ENCODE measurements at regions not wholly inside any gene's neighbourhood (a gene's known extent, or its start where the extent isn't known, plus 50 kb on each side); places are given as distances from the start of the nearest gene placed in this dataset.
"Not testable (repeated sequence)": the region's sequence is repeated elsewhere in the genome, so short reads cannot be mapped to it uniquely, and the experiment has no call there.

DNA sequence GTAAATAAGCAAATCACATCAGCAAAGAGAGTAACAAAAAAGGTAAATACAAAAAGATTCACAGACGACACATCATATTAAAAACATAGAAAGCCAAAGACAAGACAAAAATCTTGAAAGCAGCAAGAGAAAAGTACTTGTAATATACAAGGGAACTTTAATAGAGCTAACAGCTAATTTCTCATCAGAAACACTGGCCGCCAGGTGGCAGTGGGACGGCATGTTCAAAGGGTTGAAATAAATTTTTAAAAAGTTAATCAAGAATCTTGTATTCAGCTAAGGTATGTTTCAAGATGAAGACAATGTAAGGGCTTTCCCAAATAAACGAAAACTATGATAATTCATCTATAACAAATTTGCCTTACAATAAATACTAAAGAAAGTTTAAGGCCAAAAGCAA, 358.1 kb downstream of the LRRIQ3 start:
- no peak for DNase-seq

DNA sequence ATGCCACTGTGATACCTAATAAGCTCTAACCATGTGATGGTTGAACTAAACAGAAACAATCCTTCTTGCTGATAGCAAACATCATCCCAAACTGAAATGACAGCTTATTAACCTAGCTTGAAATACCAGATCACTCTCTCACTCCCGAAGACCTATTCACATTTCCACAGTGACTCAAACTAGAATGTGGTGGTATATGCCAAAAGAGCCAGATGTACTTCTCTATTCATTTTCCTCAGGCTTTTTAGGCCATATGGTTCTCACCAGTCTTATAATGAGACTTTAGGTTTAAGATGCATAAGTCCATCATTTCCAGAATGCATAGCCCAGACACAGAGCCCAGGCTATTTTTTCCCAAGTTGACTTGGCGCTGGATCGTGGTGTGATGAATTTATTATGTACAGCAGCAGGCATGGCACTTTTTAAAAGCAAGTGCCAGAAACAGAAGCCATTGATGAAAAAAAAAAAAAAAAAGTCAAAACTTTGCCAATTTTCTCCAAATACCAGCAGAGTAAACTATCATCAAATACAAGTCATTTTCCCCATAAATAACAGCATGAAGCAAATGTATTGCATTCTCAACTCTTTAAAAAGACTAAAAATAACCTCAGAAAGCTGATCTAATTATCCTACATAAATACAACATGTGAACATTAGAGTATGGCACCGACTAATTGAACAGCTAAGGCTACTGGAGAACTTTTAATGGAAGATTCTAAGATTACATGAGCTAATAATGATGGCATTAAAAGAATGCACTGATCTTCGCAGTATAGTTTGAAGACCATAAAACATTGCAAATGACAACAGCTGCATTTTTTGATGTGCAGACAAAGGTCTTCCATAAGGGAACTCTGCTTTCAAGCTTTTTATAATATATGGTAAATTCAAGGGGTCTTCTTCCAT, 365.4 kb downstream of the LRRIQ3 start:
- no peak for DNase-seq

DNA sequence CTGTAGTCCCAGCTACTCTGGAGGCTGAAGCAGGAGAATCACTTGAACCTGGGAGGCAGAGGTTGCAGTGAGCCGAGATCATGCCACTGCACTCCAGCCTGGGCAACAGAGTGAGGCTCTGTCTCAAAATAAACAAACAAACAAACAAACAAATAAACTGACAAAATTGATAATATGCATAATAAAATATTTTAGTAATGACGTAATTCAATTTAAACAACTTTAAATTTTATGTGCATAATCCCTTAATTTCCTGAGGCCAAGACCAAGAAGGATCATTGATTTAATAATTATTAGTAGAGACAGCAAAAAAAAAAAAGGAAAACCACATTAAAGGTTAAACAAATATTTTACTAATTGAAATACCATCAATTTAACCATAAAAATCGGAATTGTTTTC, 370.7 kb downstream of the LRRIQ3 start:
- DNase-seq: not testable (repeated sequence)

DNA sequence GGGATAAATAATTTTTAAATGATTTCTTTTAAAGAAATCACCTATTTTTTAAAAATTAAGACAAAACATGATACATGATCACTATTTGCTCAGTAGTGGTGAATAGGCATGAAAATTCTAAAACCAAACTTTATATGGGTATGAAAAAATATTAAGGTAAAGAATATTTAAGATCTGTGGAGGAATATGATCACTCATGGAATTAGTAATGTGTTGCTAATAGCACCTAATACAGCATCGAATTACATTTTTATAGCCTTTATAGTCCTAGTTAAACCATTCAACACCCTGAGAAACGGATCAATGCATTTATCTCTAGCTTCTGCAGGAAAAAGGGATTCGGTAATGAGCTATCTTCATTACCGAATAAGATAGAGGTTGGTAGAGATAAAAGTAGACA, 373.9 kb downstream of the LRRIQ3 start:
- DNase-seq: no peak

DNA sequence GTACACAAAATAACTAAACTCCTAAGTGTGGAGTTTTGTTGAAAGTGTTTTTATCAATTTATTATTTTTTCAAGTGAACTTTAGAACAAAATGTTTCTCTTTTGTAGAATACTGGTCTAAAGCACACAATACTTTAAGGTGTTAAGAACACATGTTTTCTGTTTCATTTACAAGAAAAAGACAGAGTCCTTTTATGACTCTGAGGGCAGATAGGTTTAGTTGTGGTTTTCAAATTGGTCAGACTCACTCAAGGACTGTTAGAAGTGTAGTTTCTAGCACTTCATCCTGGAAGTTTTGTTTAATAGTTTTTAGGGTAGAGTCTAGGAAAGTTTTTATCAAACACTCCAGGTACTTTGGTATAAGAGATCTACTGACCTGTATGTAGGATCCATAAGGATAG, 376.5 kb downstream of the LRRIQ3 start:
- no peak for DNase-seq

DNA sequence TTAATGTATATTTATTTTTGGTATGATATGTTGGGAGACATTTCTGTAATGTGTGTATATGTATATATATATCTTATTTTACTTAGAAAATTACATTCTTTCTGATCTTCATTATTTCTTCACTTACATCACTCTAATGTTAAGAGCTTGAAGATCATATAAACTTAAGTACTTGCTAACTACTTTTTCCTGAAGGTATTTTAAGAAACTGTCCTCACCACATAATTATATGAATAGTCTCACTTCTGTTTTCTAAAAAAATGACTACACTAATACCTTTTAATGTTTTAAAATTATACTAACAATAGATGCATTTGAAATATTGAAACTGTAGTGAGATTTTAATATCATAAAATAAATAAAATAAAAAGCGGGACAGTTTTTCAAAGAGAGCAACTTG, 377.1 kb downstream of the LRRIQ3 start:
- DNase-seq: no peak

DNA sequence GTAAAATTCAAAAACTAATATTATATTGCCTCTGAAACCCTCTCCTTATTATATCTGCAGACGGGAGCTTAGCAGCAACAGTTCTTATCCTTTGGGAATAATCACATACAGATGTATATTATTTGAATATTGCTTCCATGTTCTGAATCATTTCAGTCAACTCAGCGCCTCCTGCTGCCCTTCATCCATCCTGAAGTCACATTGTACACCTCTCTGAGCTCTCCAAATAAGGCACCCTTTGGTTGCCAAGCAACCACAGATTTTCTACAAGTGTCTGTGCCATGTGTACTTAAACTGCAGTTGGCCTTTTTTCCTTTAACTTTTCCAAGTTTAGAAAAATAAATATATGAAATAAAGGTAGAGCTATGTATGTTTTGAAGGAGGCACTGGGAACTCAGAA, 384.3 kb downstream of the LRRIQ3 start:
- DNase-seq: no peak

DNA sequence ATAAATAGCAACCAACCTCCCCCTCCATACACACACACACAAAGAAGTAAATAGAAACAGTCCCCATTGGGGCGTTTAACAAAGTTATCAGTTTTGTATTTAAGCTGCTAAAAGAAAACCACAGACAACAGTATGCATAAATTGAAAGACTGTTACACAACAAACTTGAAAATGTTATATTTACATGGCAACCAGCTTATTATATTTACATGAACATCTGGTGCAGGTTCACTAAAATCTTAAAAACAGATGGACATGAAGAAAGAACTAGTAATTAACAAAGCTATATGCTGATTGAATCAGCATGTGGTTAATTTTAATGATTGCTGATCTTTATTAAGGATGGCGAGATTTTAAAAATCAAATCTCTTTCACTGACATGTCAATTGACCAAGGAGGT, 384.7 kb downstream of the LRRIQ3 start:
- no peak for DNase-seq

DNA sequence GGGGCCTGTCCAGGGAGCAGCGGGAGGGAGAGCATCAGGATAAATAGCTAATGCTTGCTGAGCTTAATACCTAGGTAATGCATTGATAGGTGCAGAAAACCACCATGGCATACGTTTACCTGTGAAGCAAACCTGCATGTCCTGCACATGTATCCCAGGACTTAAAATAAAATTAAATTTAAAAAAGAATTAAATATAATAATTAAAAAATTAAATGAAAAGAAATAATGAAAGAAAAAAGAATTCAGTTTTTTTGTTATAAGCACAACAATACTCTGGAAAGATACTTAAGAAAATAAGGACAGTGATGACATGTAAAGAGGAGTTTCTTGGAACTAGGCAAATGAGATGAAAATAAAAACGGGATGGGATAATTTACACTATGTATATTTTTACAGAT, 386.2 kb downstream of the LRRIQ3 start:
- DNase-seq: no peak

DNA sequence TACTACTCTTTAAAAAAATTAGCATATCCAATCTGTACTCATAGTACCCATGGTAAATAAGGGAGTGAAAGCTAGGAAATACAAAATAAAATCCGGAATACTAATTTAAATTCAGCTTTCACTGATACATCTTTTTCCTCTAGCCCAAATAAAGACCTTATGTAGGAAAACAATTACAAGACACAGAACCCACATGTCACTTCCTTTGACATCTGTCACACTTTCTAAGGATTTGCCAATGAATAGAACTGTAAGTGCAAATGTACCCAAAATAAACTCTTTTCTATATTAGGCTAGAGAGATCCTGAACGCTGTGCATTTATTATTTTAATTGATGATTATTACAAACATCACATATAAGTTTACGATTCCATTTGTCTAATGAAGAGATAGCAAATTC, 393.0 kb downstream of the LRRIQ3 start:
- DNase-seq: no peak

DNA sequence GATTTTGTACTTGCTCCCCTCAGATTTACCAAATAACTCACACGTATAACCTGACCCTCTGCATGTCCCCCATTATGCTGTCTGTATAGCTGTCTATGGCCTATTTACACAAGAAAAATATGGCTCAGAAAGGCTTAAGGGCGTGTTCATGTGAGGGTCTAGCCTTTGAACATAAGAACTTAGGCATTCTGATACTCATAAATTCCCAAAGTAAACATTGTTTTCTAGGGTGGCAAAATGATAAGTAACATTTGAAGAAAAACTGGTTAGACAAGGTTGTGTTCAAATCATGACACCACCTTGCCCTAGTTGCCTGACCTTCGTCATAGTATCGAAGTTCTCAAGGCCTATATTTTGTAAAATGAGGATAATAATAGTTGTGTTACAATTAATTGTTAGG, 394.6 kb downstream of the LRRIQ3 start:
- no peak for DNase-seq

DNA sequence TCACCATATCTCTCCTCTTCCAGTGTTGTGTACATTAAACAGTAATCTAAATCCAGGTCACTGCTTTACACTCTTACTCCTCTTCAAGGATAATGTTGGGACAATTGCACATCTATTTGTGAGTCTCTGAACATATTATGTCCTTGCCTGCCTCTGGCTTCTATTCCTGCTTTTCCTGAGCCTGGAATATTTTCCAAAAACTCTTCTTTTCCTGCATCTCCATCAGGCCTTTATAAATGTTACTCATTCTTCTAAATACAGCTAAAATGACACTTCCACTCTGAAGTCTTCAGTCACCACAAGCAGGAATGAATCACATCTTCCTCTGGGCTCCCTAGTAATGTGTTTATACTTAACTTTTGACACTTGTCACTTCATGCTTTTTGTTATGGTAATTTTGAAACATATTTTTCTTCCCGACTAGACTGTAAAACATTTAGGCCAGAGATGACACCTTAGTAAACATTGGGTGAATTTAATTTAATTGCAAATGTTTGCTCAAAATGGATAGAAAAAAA, 396.0 kb downstream of the LRRIQ3 start:
- no peak for DNase-seq

DNA sequence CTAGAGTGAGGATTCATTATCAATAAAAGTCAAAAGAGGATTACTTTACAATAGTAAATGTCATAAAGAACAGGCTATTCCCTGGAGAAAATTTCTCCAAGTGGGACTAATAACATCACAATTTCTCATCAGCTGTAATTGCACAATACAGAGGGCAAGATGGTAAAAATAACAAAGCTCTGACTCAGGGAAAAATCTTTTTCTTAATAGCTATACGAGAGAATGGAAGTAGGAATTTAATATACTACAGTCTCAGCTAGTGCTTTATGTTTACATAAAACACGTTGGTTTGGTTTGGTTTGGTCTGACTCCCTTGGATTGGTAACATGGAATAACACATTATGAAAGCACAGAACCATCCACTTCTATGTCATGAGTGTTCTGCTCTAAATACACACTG, 397.6 kb downstream of the LRRIQ3 start:
- no peak for DNase-seq

DNA sequence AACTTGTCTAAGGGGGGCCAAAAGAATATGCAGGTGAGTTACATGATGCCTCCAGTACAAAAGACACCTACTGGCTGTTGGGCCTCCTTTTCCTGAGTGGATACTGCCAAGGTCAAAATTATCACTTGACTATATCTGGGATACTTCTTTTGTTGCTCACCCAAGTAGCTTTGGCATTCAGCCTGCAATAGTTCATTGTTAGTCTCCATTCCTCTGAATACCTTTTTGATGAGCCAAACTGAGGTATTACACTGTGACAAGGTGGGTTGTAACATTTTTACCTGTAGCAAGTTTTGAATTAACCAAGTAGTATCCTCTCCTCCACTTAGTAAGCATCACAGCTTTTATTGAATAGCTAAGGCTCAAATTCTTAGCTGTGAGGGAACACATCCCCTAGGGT, 408.0 kb downstream of the LRRIQ3 start:
- DNase-seq: no peak

DNA sequence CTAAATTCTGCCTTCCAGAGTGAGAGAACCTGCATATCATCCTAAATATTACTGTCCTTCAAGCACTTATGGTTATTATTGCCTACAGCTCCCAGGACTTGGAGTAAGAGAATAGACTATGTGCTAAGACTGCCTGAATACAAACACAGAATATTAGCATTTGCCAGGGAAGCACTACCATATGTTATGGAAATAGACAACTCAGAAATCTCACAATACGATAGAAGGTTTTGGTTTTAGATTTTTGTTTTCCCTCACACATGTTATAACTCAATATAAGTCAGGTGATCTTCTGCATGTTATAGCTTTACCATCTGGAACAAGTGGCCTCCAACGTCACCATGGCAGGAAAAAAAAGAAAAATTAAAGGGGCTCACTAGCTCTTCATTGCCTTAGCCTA, 413.9 kb downstream of the LRRIQ3 start:
- no peak for DNase-seq

DNA sequence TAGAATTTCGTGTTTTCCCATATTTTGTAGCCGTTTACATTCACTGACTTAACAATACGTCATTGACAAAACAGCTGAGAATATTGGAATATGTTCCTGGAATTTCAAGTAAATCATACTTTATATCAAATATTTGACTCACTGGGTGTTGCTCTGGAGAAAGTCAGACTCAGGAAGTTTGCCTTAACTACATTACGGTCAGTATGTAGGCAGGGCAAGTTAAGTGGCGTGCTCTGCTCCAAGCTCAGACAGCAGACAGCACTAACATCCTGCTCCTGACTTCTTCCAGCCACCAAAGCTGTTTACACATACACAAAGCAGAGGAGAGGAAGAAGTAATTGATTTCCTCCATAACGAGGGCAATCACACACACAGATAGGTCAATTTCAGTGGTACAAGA, 414.6 kb downstream of the LRRIQ3 start:
- no peak for DNase-seq

DNA sequence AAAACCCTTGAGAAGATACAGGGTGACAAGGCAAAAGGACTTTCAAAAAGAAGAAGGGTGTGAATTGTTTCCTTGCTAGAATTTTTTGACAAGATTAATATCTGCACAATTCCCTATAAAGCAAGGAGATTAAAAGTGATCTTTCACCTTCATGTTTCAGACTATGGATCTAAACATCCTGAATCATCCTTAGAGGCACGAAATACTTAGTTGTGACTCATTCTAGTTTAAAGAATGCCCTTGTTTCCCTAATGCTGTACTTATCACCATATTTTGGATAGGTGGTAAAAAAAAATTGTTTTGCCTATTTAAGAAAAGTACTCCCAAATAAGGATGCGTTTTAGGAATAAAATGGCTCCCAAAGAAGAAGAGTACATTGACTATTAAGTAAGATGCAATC, 415.1 kb downstream of the LRRIQ3 start:
- DNase-seq: no peak

DNA sequence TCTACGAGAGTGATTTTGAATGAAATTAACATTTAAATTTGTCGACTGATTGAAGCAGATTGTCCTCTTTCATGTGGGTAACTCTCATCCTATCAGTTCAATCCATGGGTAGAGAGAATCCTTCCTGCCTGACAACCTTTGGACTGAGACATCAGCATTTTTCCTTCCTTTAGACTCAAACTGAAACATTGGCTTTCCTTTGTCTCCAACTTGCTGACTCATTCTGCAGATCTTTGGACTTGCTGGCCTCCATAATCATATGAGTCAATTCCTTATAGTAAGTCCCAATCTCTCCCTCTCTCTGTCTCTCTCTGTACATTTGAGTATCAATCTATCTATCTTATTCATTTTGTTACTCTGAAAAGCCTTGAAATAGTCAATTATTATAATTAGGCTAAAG, 416.7 kb downstream of the LRRIQ3 start:
- no peak for DNase-seq

DNA sequence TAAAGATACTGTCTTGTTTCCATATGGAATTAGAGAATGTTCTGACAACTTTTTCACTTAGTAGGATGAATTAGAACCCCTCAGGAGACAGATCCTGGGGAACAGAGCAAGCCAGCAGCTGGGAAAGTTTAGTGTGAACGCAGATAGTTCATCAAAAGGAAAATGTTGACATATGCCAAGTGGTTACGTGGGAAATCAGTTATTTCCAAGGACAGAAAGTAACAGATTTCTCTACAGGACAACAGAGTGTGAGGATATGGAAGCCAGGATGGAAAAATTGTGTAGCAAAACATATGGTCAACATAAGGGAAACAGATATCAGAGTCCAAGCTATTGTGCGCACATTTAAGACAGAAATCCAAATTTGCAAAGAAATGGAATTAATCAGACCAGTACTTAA, 419.5 kb downstream of the LRRIQ3 start:
- no peak for DNase-seq

DNA sequence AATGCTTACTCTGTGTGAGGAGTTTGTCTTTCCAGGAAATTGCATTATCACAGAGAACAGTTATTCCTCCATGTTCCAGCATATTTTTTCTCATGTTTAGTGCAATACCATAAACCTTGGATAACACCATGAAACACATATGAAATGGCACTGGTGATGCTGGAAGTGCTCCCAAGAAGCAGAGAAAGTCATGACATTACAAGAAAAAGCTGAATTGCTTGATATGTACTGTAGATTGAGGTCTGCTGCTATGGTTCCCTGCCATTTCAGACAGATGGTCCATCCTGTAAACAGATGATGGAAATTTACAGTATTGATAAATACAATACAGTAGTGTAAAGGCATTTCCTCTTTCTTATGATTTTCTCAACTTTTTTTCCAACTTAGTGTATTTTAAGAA, 422.1 kb downstream of the LRRIQ3 start:
- no peak for DNase-seq

DNA sequence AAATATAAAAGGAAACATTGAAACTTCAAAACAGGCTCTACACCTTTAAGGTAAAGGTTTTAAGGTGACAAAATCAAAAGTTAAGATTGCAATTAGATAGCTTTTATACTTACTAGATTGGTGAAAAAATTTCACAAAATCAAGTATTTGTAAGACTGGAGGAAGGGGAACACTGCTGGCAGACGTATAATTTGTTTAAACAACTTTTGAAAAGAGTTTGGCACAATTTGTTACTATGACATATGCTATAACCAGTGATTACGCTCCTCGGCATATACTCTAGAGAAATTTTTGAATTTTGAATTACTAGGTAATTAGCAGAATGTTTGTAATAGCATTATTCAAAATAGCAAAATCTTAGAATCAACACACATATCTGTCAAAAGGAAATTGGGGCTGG, 425.0 kb downstream of the LRRIQ3 start:
- DNase-seq: no peak

DNA sequence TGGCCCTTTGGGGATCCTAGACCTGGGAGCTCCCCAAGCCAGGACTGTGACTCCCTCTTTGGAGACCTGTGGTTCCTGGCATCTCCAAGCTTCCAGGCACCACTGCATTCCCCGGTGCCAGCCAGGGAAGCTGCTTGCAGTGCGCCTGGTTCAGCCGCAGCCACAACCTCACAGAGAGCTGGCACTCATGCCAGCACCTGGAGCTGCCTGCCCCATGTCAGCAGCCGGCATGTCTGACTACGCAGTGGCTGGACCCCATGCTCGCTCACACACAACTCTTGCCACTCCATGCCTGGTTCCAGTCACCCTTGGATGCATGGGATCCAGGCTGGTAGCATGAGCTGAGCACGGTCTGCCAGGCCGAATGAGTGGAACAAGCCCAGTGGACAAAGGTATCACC, 426.6 kb downstream of the LRRIQ3 start:
- DNase-seq: no peak

DNA sequence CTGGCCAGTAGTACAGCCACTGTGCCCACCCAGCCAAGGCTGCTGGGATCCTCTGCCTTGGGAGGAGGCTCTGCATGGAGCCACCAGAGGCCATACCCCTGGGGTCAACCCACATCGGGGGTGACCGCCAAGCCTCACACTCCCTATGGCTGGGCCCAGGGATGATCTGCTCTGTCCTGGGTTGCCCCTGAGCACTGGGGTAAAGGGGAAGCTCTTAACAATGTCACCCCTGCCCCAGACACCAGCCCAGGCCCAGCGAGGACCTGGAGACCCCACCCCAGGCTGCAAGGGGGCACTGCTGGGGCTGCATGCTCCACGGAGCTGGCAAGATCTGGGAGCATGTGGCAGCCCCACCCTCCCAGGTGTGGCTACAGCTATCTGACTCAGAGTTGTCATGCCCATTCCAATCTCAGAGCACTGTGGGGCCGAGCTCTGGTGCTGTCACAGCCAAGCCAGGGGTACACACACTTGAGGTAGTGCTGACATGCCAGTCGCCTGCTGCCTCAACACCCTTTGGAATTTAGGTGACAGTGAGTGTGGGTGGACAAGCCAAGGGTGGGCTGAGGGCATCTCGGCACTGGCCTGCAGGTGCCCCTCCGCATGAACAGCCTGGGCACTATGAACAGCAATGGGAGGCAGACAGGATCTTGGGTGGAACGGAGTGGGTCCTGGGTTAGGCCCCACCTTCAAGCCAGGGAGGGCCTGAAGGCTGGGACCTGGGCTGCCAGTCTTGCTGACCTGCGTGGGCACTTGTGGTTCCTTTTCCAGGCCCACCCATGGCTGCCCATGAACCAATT, 427.7 kb downstream of the LRRIQ3 start:
- DNase-seq: no peak

DNA sequence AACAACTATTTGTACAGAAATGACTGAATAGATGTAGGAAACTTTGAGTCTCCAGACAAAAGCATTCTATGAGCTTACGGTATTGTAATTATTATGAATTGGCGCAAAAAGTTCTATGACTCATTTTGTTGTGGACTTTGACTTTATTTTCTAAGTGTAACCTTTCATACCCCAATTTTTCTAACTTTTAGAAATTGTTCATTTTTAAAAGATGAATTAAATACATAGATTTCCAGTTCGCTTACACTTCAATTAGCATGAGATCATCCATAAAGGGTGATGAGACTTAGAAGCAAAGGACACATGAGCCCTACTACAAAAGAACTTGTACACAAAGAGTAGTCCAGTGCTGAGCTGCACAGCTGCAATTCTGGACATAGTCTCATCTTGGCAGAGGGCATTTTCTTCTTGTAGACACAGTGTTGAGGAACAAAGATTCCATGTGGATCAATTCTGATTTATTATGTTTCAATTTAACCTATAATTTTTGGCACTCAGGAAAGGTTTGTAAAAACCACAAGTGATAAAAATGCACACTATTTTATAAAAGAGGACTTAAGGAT, 431.1 kb downstream of the LRRIQ3 start:
- DNase-seq: no peak
